GM23338 (cell line): ENCODE measurements at regions not wholly inside any gene's neighbourhood (a gene's known extent, or its start where the extent isn't known, plus 50 kb on each side); places are given as distances from the start of the nearest gene placed in this dataset.

Source experiments
- ATAC-seq: fragments of 200-7000 bp; cut with Tn5 transposase; 3 replicates; pipeline ENCODE4 v1.9.1; 2020
- DNase-seq: peaks from one replicate; pipeline ENCODE4 v3.0.0-alpha.2; 2015; ENCODE audit warnings: low spot score
- H2AFZ ChIP-seq: fragments of 200-600 bp; sonication (generic); 2 replicates; pipeline ENCODE4 v1.8.0; 2016; ENCODE audit warnings: antibody characterized with exemption, mild to moderate bottlenecking, moderate library complexity
- H3F3A ChIP-seq: fragments of 200-600 bp; sonication (generic); replicated peaks from 2 replicates; pipeline ENCODE4 v1.8.0; 2017; ENCODE audit warnings: antibody characterized with exemption, mixed run types, low read depth
- H3K27ac ChIP-seq: fragments of 200-600 bp; sonication (generic); 2 replicates; pipeline ENCODE4 v1.6.1; 2016; ENCODE audit warnings: low read depth
- H3K27me3 ChIP-seq: fragments of 200-600 bp; sonication (generic); 2 replicates; pipeline ENCODE4 v1.8.0; 2016; ENCODE audit warnings: mild to moderate bottlenecking, mixed run types, moderate library complexity; ENCODE audit not compliant: insufficient read depth
- H3K36me3 ChIP-seq: fragments of 200-600 bp; sonication (generic); 2 replicates; pipeline ENCODE4 v1.8.0; 2016; ENCODE audit warnings: mild to moderate bottlenecking; ENCODE audit not compliant: insufficient read depth
- H3K4me1 ChIP-seq: fragments of 200-600 bp; sonication (generic); 2 replicates; pipeline ENCODE4 v1.8.0; 2016; ENCODE audit warnings: mild to moderate bottlenecking, moderate library complexity; ENCODE audit not compliant: insufficient read depth
- H3K4me2 ChIP-seq: fragments of 200-600 bp; sonication (generic); 2 replicates; pipeline ENCODE4 v1.7.1; 2017; ENCODE audit warnings: mixed run types
- H3K4me3 ChIP-seq: fragments of 200-600 bp; sonication (generic); 2 replicates; pipeline ENCODE4 v1.6.1; 2016; ENCODE audit warnings: mixed run types
- H3K79me2 ChIP-seq: fragments of 200-600 bp; sonication (generic); replicated peaks from 2 replicates; pipeline ENCODE4 v1.8.0; 2017; ENCODE audit warnings: mild to moderate bottlenecking; ENCODE audit not compliant: insufficient read depth
- H3K9me2 ChIP-seq: fragments of 200-600 bp; sonication (generic); 2 replicates; pipeline ENCODE4 v1.8.0; 2017; ENCODE audit not compliant: insufficient read depth
- H4K20me1 ChIP-seq: fragments of 200-600 bp; sonication (generic); replicated peaks from 2 replicates; pipeline ENCODE4 v1.8.0; 2017; ENCODE audit warnings: mild to moderate bottlenecking; ENCODE audit not compliant: insufficient read depth
- H3K27ac Mint-ChIP-seq: 2 replicates; pipeline ENCODE4 v1.8.0; 2020; ENCODE audit warnings: inconsistent platforms, mild to moderate bottlenecking, moderate library complexity, mixed read lengths
- H3K27me3 Mint-ChIP-seq: 3 replicates; pipeline ENCODE4 v1.8.0; 2022; ENCODE audit warnings: low read depth, mild to moderate bottlenecking, moderate library complexity, mixed read lengths, inconsistent platforms; ENCODE audit not compliant: insufficient read depth, poor library complexity
- H3K36me3 Mint-ChIP-seq: 3 replicates; pipeline ENCODE4 v1.8.0; 2021; ENCODE audit warnings: low read depth, mild to moderate bottlenecking, inconsistent platforms, moderate library complexity, mixed read lengths
- H3K4me1 Mint-ChIP-seq: 3 replicates; pipeline ENCODE4 v1.8.0; 2020; ENCODE audit warnings: mild to moderate bottlenecking, inconsistent platforms, mixed read lengths
- H3K4me3 Mint-ChIP-seq: 3 replicates; pipeline ENCODE4 v1.8.0; 2021; ENCODE audit warnings: moderate library complexity, mild to moderate bottlenecking, inconsistent platforms, mixed read lengths
- H3K9me3 Mint-ChIP-seq: 3 replicates; pipeline ENCODE4 v1.8.0; 2020; ENCODE audit warnings: moderate library complexity, mild to moderate bottlenecking, inconsistent platforms, mixed read lengths
- CTCF ChIP-seq, 2 experiments: fragments of 200-600 bp in 1 of 2; sonication (generic) in 1 of 2; conservative IDR thresholded peaks; 2 replicates each; pipeline versions ENCODE4 v1.5.1 to v1.6.1; 2016 to 2017; ENCODE audit warnings: antibody characterized with exemption in 2 of 2, low read depth in 2 of 2, mild to moderate bottlenecking in 2 of 2, moderate library complexity in 1 of 2
- ETS1 ChIP-seq: IDR thresholded peaks from 2 replicates; pipeline ENCODE4 v1.6.1; 2016; ENCODE audit warnings: antibody characterized with exemption
- EZH2phosphoT487 ChIP-seq: fragments of 200-600 bp; sonication (generic); IDR thresholded peaks from one replicate; pipeline ENCODE4 v1.8.1; 2018; ENCODE audit warnings: antibody characterized with exemption; ENCODE audit not compliant: unreplicated experiment
- NANOG ChIP-seq: IDR thresholded peaks from 2 replicates; pipeline ENCODE4 v1.6.1; 2016; ENCODE audit warnings: antibody characterized with exemption, borderline replicate concordance
- REST ChIP-seq: IDR thresholded peaks from one replicate; pipeline ENCODE4 v1.6.1; 2018; ENCODE audit warnings: antibody characterized with exemption; ENCODE audit not compliant: unreplicated experiment
- ZNF331 ChIP-seq: fragments of 250-450 bp; sonication (Bioruptor Pico); IDR thresholded peaks from 2 replicates; pipeline ENCODE4 v1.5.0; 2020; ENCODE audit warnings: low read depth, mild to moderate bottlenecking, moderate library complexity
- ZNF462 ChIP-seq: fragments of 250-450 bp; sonication (Bioruptor Pico); IDR thresholded peaks from 2 replicates; pipeline ENCODE4 v1.5.0; 2020; ENCODE audit warnings: mild to moderate bottlenecking, moderate library complexity

- no peaks in the 10 kb centered on the region for H3K36me3 ChIP-seq
- Mint-ChIP-seq H3K27ac (no peak overlapping the region), H3K4me1 (peaks cover 5% of the 10 kb centered on the region; the same call in 2 of the 3 replicates), H3K27me3 (no peaks in the 10 kb centered on the region), H3K36me3 (no peaks in the 10 kb centered on the region; the same call in 2 of the 3 replicates), H3K9me3 (no peaks in the 10 kb centered on the region; the same call in 2 of the 3 replicates), H3K4me3 (no peak overlapping the region)
- H3K27ac ChIP-seq: no peak overlapping the region
- no peaks in the 10 kb centered on the region for H3K79me2 ChIP-seq
- no peaks in the 10 kb centered on the region for H3F3A ChIP-seq
- no peaks in the 10 kb centered on the region for H3K4me1 ChIP-seq
- H4K20me1 ChIP-seq: no peaks in the 10 kb centered on the region
- no peak overlapping the region for H3K4me3 ChIP-seq
- TF ChIP-seq EZH2phosphoT487 (no peak), NANOG (no peak), ETS1 (no peak), ZNF331 (no peak)
- ATAC-seq: no peak
- no peak overlapping the region for H3K4me2 ChIP-seq
- no peak for DNase-seq
- no peaks in the 10 kb centered on the region for H3K9me2 ChIP-seq
- no peaks in the 10 kb centered on the region for H3K27me3 ChIP-seq
- H2AFZ ChIP-seq: no peak overlapping the region
Measured at GRCh38 chr6:11362564-11362963, 130.1 kb upstream of the NEDD9 start.

- no peaks in the 10 kb centered on the region for H3K9me2 ChIP-seq
- no peaks in the 10 kb centered on the region for H3K4me1 ChIP-seq
- Mint-ChIP-seq H3K4me1 (no peaks in the 10 kb centered on the region), H3K9me3 (no peaks in the 10 kb centered on the region; the same call in 2 of the 3 replicates), H3K27me3 (peaks cover 4% of the 10 kb centered on the region), H3K4me3 (no peak overlapping the region), H3K27ac (no peak overlapping the region), H3K36me3 (no peaks in the 10 kb centered on the region; the same call in 2 of the 3 replicates)
- no peak overlapping the region for H2AFZ ChIP-seq
- ATAC-seq (no peak), DNase-seq (no peak)
- no peaks in the 10 kb centered on the region for H3K79me2 ChIP-seq
- no peaks in the 10 kb centered on the region for H3F3A ChIP-seq
- H3K36me3 ChIP-seq: no peaks in the 10 kb centered on the region
- H3K4me2 ChIP-seq: no peak overlapping the region
- H3K4me3 ChIP-seq: no peak overlapping the region
- H4K20me1 ChIP-seq: no peaks in the 10 kb centered on the region
- H3K27me3 ChIP-seq: no peaks in the 10 kb centered on the region
- no peak overlapping the region for H3K27ac ChIP-seq
- TF ChIP-seq ZNF462 (CRISPR knock-in tag): no peak
- no peak for TF ChIP-seq ZNF331
- TF ChIP-seq REST: no peak
- TF ChIP-seq CTCF (conservative IDR thresholded peaks at IDR 0.05; ENCODE audit: low read depth in 2 of 2): no peak
Measured at GRCh38 chr6:11358904-11359830, 126.7 kb upstream of the NEDD9 start.
